8988T (cell line): ENCODE measurements at regions not wholly inside any gene's neighbourhood (a gene's known extent, or its start where the extent isn't known, plus 50 kb on each side); places are given as distances from the start of the nearest gene placed in this dataset.
"Not testable (repeated sequence)": the region's sequence is repeated elsewhere in the genome, so short reads cannot be mapped to it uniquely, and the experiment has no call there.

Experiments used
- DNase-seq: peaks from one replicate; pipeline ENCODE4 v3.0.0; 2011

DNA sequence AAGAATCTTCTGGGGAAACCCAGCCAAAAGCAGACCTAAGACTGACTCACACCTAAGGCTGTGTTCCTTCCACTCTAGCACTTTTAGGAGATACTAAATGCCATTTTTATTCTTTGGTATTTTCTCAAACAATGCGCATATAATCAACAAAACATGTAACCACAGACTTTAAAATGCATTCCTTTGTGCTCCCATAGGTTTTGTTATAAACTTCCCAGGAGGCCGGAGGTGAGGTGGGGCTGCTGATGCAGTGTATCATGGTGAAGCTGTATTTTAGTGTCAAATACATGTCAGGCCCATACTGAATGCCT lies 155.2 kb downstream of the BTBD3 start:
- no peak for DNase-seq

DNA sequence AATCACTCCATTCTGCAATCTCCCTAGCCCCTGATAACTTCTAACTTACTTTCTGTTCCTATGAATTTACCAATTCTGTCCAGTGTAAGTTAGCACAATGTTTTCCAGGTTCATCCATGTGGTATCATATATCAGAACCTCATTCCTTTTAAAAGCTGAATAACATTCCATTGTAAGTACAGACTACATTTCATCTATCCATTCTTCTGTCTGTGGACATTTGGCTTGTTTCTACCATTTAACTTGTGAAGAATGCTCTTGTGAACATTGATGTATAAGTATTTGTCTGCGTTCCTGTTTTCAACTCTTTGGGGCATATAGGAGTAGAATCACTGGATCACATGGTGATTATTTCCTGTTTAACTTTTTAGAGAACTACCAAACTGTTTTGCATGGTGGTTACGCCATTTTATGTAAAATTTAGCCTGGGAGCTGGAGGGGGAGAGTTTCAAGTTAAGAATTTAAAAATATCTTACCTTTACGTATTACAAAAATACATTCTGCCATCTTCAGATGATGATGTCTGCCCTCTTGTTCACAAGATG lies 156.5 kb downstream of the BTBD3 start:
- no peak for DNase-seq

DNA sequence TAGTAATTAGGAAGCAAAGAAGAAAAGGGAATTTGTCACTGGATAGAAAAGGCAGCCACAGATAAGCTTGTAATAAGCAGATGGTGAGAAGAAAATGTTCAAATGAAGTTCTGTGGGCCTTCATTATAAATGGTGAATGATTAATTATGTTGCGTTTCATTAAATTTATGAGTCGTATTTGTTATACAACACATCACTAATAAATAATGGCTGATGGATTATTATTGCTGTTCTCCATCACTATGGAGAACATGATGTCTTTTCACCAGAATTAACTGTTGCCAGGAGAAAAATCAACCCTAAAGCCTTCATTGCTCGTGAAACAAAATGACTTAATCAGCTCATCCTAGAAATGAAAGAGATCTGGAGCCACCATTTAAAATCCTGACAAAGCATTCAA lies 158.5 kb downstream of the BTBD3 start:
- DNase-seq = no peak

DNA sequence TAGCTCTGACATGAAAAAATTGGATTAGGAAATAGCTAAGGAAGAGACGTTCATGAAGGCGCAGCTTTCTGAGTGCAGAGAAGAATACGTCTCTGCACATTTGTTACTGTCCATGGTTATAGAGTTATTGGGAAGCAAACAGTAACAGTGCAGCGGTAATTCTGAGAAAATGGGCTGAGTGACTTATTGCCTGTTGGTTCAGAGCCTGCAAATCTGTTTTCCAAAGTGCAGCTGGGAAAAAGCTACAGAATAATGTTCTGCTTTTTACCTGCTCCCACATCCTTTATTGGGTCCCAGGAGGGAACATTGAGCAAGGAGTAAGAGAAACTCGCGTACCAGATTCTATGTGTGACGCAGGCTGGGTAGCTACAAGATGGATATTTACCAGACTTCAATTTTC lies 160.2 kb downstream of the BTBD3 start:
- no peak for DNase-seq

DNA sequence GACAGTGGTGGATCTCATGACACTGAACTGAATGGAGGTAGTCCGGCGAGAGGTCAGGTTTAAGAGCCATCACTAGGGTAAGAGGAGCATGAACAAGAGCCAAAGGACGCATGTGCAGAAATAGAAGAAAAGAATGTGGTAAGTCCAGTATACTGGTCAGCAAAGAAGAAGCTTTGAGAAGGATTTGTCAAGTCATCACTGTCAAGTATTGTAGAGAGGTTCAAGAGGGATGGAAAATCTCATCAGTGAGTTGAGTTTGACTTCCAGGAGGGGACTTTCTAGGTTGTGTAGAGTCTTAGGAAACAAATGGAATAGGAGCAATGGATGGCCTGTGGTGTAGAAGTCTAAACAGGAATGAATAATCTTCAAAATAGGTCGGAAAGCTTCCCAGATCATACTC lies 161.8 kb downstream of the BTBD3 start:
- DNase-seq = no peak

DNA sequence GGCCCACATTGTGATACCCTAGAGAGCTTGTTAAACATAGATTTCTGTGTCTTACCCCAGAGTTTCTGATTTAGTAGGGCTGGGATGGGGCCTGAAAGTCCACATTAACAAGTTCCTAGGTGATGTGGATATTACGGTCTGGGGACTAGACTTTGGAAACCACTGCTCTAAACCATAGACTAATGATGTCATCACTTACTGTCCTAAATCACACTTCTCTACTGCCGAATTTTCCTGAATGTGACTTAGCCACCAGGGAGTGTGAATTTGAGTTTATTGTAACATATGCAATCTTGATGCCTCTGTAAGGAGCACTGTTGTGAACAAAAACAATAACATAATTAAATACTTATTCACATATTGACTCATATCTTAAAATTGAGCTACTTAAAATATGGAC lies 165.6 kb downstream of the BTBD3 start:
- DNase-seq = no peak

DNA sequence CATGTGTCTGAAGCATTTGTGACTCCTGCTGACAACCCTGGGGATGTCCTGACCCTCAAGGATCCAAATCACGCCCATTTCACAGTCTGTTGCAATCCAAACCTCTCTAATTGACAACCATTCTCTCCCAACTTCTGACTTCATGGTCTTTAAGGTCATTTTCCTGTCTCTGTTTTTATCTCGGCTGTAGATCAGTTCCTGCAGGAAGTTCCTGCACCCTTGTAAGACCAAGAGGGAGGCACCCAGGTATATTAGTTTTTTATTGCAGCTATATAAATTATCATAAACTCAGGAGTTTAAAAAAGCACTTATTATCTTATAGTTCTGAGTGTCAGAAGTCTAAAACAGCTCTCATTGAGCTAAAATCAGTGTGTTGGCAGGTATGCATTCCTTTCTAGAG lies 166.8 kb downstream of the BTBD3 start:
- no peak for DNase-seq

DNA sequence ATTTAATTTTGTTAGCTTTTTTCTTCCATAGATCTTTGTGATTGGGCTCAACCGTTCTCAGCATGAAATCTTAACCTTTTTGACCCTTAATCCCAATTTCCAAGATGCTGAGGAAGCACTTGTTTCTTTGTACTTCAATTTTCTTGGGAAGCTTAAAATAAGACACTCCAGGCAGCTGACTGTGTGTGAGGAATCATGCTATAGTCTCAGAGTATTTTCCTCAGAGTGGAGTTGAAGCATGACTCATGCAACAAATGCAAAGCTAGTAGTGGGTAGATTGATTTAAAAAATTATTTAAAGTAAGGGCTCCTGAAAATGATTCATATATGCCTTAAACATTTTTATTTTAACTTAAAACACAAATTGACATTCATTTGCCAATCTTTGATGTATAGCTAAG lies 168.7 kb downstream of the BTBD3 start:
- DNase-seq = no peak

DNA sequence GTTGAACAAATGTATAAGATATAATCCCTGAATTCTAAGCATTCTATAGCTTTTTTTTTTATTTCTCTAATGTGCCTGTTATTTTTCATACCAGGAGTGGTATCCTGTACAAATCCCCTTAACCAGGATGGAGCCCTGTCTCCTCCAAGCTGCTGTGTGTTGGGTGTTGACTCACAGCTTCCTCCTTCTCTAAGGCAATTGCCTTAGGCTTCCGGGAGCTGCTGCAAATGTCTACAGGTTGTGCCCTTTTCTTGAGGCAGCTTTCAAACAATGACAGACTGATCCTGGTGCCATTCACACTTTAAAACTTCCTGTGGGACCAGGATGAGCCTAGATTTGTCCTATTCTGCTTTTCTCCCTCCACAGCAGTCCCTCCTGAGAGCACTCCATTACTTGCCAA lies 173.2 kb downstream of the BTBD3 start:
- DNase-seq = no peak

DNA sequence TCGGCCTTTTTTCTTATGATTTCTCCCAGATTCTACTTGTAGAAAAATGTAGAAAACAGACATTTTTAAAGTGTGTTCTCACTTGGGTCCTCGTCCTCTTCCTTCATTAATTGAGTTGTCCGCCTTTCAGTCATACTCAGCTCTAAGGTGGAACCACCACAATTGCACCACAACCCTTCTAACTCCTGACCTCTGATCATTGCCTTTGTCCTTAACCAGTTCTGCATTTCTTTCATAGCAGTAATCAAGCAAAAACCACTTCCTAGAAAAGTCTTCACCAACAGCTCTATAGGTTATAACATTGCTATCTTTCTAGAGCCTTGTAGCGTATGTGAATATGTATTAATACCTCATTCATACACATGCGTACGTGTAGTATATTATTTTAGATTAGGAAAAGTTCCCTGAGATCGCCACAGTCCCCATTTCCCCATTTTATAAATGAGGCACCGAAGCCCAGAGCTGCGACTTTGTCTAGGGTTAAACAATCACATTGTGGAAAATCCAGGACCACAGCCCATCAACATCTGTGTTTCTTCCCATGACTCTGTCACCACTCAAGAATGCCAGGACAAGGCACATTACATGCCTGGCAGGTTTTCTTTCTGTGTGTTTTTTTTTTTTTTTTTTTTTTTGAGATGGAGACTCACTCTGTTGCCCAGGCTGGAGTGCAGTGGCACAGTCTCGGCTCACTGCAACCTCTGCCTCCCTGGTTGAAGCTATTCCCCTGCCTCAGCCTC lies 175.5 kb downstream of the BTBD3 start:
- DNase-seq = no peak

DNA sequence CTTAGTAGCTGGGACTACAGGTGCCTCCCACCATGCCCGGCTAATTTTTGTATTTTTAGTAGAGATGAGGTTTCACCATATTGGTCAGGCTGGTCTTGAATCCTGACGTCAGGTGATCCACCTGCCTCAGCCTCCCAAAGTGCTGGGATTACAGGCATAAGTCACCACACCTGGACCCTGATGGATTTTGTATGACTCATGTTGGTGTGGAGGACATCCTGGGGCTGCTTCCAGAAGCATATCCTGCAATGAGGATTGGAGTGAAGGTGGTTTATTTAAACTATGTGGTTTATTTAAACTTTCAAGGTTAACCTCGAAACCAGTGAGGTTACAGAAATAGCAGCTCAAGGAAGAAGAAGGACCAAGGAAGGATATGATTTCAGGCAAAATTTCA lies 176.1 kb downstream of the BTBD3 start:
- DNase-seq = not testable (repeated sequence)

DNA sequence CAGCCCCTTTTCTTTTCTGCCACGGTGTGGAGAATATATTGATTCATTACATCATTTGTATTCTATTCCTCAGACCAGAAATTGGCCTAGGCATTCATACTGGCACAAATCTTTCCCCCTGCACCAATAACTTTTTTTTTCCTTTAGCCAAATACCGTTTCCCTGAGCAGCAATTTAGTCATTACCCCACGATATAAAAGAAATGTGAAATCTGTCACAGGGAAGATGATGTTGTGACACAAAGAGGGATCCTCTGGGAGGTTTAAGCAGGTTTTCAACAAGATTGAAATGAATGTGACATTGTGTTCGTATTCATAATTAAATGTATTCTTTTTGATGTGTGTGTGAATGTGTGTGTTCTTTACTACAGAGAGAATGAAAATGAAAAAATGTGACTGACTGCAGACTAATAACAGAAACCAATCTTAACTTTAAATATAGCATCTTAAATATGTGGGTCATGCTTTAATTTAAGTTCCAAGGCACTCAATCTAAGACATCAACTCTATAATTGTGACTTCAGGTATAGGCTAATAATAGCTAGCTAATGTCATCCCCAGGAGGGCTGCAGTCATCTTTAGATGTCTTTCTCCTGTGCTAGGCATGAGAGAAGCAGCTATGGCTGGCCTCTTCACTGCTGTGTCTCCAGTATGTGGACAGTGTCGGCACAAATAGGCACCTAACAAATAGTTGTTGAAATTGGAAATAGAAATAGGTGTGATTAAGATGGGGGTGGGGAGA lies 177.7 kb downstream of the BTBD3 start:
- no peak for DNase-seq

DNA sequence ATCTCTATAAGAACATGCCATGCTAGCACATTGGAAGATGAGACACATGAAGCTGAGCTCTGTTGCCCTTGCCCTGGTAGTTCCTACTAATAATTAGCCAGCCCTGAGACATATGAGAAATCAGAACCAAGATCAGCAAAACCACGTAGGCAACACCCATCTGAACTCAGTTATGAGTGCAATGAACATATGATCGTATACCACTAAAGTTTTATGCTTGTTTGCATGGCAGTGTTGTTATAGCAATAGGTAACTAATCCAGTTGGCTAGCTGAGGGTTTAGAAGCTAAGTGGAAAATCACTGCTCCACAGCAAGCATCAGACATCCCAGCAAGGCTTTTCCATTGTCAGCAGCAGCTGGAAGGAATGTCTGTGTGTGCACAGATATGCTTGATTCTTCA lies 180.7 kb downstream of the BTBD3 start:
- no peak for DNase-seq

DNA sequence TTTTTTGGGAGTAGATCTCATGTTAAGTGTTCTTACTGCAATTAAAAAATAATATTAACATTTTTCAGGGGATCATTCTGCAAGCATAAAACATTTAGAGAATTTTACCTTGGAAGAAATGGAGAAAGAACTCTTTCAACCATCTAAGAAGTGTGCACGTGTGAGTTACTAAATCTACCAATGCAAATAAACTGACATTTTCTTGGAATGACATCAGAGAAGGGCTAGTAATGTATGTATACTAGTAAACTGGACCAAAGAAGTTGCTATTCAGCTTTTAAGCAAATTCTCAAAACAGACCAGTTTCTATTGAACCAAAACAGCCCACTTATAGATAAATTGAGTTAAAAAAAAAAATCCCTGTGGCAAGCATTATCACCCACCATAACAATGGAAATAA lies 191.2 kb downstream of the BTBD3 start:
- no peak for DNase-seq

DNA sequence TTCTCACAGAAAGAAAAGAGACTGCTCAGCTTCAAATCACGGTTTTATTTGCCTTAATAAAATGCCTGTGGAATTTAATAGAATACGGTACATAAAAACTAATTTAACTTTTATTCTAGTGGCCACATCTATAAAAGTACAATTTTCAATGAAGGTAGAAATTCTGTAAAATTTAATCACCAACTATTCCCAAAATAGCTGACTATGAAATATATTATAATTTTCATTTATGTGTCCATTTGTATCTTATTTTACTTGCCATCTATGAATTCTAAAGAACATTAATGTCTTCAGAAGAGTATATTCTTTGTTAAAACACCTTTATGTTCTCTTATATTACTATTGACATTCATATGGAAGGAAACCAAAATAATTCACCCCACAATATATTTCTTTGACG lies 192.6 kb downstream of the BTBD3 start:
- no peak for DNase-seq

DNA sequence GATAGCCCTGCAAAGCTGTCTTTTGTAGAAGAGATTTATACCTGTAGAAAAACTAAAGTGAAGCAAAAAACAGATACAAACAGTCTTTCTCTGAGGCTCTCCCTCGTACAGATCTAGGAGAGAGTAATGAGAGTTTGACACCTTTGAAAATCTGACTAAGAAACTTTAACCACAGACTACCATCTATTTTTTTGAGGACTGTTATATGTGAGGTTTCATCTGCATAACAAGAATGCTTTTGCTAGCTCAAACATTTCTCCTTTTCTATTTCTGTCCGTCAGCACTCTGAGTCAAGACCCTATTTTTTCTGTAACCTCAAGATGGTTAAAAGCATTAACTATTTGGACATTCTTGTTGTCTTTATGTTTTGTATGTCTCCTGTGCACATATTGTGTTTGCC lies 193.0 kb downstream of the BTBD3 start:
- DNase-seq = no peak

DNA sequence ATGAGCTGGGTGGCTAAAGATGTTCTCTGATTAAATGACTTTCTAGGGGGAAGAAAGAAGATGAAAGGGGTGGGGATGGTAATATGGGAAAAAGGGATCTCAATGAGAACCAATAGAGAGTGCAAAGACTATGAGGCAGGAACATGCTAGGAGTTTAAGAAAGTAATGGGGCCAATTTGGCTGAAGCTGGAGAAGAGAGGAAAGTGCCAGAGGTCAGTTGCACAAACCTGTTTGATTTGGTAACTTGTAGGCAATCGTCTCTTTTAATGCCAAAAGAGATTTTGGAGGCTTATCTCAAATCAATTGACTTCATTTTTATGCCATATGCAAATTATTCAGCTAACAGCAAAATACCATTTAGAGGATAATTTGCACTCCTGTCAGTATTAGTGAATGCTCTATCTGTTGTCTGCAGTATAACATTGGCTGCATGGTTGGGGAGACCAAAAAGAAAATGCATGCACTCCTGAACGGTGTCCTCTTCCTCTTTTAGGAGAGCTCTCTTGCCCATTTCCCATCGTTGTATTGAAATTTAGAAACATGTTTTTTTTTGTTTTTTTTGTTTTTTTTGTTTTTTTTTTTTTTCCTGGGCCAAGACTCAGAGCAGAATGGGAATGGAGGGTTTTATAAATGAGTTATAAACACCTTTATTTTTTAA lies 193.9 kb downstream of the BTBD3 start:
- no peak for DNase-seq

DNA sequence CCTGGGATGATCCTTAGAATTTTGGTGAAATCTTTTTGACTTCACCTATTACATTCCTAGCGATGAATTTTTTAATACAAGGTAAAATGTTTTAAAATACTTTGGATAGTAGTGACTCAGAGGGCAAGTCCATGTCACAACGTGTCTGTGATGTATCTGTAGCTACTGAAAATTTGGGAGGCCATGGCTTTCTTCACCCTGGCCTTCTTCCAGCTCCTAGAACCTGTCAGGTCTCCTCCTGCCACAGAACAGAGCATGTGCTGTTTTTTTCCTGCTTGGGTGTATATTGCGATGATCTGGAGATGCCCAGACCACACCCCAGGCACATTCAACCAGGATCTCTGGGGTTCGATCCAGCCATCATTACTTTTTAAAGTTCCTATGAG lies 194.4 kb downstream of the BTBD3 start:
- no peak for DNase-seq

DNA sequence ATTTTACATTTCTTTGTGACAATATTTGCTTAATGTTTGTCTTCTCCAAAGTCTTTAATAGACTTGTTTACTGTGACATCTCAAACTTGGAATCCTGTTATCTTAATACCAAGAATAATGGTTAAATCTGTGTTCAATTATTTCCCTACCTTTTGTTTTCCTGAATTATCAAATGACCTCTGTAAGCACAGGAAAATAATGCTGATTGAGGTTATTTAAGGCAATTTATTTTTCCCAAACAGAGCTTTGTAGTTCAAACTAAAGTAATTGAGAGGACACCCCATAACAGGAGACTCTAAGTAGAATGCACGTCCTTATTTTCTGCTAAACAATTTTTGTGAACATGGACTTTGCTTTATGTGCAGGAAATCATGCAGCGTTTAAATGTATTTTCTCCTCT lies 195.0 kb downstream of the BTBD3 start:
- no peak for DNase-seq

DNA sequence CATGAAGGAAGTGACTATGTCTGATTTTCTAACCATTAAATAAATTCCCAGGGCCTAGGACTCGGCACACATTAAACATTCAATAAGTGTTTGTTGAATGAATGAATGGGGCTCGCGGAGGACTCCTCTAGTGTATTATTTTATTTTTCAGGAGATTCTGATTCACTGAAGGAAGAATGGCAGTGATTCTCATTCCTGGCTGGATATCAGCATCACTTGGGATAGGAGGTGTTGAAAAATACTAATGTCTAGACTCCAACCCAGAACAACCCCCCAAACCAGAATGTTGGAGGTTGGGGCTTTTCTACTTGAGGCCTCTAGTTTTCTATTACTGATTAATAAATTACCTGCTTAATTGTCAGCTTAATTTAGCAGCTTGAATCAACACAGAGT lies 195.4 kb downstream of the BTBD3 start:
- no peak for DNase-seq

DNA sequence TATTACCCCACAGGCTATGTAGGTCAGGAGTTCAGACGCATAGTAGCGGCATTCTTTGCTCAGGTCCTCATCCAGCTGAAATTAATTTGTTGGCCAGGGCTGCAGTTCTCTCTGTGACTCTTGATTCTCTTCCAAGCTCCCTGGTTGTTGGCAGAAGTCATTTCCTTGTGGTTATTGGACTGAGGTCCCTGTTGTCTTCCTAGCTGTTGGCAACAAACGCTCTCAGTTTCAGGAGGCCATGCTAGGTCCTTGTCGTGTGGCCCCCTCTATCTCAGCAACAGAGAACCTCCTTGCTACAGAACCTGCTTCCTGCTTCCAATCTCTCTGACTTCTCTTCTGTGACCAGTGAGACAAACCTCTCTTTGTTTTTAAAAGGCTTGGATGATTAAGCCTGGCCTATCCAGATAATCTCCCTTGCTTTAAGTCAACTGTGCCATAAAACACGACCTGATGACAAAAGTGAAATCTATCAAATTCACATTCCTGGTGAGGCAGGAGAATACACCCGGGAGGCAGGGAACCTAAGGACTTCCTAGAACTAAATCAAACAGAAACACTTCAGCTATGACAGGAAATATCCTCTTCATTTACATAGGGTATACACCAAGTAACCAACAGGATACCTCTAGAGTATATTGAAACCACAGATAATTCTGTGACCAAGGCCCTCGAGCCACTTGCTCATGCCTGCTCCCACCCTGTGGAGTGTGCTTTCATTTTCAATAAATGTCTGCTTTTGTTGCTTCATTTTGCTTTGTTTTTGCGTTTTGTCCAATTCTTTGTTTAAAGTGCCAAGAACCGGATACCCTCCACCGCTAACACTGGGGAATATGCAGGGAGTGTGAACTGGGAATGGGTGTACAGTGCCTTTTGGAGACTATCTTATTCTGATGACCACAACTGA lies 196.0 kb downstream of the BTBD3 start:
- DNase-seq = no peak

DNA sequence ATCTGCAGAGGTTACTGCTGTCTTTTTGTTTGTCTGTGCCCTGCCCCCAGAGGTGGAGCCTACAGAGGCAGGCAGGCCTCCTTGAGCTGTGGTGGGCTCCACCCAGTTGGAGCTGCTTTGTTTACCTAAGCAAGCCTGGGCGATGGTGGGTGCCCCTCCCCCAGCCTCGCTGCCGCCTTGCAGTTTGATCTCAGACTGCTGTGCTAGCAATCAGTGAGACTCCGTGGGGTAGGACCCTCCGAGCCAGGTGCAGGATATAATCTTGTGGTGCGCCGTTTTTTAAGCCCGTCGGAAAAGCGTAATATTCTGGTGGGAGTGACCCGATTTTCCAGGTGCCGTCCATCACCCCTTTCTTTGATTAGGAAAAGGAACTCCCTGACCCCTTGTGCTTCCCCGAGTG lies 211.4 kb downstream of the BTBD3 start:
- DNase-seq = not testable (repeated sequence)

DNA sequence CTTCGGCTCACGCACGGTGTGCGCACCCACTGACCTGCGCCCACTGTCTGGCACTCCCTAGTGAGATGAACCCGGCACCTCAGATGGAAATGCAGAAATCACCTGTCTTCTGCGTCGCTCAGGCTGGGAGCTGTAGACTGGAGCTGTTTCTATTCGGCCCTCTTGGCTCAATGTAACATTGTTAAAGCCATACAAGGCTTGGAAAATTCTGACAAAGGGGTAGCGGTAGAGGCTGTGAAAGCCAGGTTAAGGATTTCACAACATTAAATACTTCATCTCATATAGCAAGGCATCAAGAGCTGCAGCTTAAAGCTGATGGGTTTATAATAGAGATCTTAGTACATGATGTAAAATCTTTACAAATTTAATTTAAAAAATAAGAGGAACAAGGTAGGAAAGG lies 211.8 kb downstream of the BTBD3 start:
- DNase-seq = not testable (repeated sequence)
